Cerebellar cortex (tissue), 1 donor: ENCODE measurements at regions not wholly inside any gene's neighbourhood (a gene's known extent, or its start where the extent isn't known, plus 50 kb on each side); places are given as distances from the start of the nearest gene placed in this dataset.
"Not testable (repeated sequence)": the region's sequence is repeated elsewhere in the genome, so short reads cannot be mapped to it uniquely, and the experiment has no call there.

Experiments
- DNase-seq: peaks from one replicate; pipeline ENCODE4 v3.0.0-alpha.2; 2015; ENCODE audit warnings: low spot score

DNA sequence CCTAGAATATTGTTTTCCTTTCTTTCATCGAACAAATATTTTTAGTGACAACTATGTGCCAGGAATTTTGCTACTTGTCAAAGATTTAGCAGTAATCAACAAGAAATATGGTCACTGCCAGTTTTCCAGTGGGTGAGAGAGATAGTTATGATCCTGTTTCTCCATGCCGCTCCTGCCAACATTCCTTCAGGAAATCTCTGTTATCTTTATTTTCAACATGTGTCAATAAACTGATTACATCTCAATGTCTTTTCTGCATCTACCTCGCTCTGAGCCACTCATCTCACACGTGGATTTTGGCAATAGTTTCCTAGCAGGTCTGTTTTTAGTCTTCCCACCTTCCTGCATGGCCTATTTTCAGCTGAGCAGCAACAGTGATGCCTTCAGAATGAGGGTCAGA, 650.0 kb upstream of the STXBP6 start:
- DNase-seq = no peak

DNA sequence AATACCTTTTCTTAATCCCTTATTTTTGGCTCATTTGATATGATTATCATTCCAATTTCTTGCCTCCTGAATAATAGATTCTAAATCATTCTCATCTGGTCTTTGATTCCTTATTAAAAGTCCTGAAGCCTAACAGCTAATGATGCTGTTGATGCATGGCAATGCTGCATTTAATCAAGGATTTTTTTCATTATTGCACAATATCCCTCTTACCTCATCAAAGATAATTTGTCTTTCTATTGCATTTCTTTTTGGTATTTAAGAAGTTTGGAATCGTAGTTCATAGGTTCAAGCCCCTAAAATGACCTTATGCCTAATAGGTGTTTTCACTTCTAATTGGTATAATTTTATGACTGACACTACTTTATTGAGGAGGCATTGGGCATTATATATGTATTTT, 648.2 kb upstream of the STXBP6 start:
- no peak for DNase-seq

DNA sequence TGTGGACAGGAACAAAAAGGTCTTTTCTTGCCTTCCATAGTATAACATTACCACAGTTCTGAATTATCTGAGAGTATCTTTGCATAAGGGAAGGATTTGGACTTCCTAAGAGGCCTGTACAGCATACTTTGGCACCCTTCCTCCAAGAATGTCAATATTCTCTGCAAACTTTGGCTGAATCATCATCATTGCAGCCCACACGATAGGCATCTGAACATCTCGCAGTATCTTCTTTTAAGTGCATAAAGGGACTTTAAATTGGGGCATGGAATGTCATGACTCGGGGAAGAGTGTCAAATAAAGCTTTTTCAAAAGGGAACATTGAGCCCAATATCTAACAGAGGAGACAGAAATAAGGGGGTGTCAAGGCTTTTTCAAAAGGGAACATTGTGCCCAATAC, 646.2 kb upstream of the STXBP6 start:
- no peak for DNase-seq

DNA sequence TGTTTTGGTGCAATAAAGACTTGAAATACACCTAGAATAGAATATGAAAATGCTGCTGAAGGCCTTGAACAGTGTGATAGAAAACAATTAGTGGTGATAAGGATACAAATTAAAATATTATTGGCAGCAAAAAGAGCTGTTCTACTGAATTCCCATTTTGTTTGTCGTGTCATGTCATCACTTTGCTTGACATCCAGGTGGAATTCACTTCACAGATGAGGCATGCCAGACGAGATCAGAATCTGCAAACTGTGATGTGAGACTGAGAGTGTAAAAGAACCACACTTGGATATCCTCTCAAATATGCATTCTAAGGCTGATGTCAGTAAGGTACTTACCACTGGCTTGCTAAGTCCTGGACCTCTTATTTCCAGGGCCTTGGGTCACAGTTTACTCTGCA, 635.1 kb upstream of the STXBP6 start:
- no peak for DNase-seq

DNA sequence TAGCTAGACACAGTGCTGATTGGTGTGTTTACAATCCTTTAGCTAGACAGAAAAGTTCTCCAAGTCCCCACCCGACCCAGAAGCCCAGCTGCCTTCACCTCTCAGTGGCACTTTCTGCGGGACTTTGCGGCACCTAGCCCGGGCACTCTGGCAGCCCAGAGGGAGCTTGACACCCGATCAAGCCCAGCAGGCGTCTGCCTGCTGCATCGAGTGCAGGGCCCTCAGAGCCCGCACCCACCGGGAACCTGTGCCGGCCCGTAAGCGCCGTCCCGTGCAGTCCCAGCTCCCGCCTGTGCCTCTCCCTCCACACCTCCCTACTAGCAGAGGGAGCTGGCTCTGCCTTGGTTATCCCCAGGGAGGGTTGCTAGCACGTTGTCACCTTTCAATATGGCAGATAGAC, 631.0 kb upstream of the STXBP6 start:
- DNase-seq = no peak

DNA sequence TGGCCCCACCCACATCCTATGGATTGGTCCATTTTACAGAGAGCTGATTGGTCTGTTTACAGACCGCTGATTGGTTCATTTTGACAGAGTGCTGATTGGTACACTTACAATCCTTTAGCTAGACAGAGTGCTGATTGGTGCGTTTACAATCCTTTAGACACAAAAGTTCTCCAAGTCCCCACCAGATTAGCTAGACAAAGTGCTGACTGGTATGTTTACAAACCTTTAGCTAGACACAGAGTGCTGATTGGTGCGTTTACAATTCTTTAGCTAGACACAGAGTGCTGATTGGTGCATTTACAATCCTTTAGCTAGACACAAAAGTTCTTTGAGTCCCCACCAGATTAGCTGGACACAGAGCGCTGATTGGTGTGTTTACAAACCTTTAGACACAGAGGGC, 630.6 kb upstream of the STXBP6 start:
- DNase-seq = not testable (repeated sequence)

DNA sequence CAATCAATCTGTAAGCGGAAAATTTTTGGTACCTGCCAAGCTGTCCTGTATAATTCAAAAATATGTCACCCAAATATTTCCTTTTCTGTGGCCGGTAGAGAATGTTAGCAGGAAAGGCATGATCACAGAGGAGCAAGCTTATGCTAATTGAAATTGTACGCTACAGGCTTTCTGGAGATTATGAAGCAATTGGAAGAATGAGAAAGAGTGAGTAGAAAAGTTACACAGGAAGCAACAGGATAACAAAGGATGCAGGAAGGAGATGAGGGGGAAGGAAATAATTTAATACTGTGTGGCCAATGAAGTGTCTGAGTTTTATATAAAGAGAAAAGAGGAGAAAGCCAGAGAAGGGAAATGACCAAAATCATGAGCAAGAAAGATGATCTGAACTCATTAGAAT, 627.2 kb upstream of the STXBP6 start:
- no peak for DNase-seq

DNA sequence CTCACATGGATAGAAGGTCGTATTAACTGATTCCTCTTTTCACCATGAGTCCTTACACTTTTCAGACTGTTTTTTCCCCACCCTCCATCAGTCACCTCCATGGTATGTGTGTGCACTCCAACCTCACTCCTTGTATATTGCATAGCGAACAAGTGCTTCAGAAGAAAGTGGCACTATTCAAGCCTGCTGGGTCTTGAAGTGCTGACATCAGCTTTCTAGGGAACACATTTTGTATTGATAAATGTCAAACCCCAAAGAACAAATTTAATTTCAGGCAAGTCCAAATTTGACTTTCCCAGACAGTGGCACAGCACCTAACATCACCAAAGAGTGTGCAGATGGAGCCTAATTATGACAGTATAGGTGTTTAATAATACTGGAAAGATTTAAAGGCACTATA, 617.4 kb upstream of the STXBP6 start:
- DNase-seq = no peak

DNA sequence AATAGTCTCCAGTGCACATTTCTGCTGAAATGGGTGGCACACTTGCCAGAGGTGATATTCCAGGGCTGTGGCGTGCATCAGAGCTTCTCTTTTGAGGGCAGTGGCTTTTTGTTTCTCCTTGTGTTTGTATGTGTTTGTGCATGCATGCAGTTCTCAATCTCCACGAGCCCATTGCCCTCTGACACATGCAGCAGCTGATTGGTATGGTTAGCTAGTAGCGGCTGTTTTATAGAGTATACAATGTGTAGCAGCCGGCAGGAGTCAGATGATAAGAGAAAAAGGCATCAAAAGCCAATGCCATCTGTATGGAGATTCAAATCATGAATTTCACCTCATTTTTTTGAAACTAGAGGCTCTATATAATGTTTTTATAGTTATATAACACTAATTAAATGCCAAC, 616.9 kb upstream of the STXBP6 start:
- DNase-seq = no peak

DNA sequence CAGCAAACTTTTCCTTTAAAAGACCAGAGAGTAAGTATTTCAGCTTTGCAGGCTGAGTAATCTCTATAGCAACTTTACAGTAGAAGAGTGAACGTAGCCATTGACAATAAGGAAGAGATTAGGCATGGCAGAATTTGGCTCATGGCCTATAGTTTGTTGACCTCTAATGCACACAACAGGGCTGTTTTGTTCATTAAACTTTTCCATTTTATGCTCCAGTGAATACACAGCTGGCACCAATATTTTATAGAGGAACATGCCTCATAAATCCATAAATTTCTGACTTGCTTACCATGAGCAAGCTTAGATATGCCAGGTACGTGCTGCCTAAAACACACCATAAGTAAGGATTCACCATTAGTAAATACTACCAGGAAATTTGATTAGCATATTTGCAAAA, 609.0 kb upstream of the STXBP6 start:
- no peak for DNase-seq

DNA sequence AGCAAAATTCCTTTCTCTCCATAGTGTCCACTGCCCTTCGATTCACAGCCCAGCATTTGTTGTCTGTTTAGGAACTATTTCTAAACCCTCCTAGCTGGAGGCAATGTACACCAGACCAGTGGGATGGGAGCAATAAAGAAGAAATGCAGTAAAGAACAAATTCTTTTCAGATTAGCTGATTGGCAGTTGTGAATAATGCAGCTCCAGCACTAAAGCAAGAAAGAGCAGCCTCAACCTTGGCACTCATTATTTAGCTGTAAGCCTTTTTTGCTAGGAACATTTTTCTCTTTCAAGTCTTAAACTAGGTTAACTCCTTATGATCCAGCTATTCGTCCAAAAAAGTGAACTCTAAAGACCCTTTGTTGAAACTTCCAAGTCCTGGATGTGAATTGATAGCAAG, 580.5 kb upstream of the STXBP6 start:
- no peak for DNase-seq

DNA sequence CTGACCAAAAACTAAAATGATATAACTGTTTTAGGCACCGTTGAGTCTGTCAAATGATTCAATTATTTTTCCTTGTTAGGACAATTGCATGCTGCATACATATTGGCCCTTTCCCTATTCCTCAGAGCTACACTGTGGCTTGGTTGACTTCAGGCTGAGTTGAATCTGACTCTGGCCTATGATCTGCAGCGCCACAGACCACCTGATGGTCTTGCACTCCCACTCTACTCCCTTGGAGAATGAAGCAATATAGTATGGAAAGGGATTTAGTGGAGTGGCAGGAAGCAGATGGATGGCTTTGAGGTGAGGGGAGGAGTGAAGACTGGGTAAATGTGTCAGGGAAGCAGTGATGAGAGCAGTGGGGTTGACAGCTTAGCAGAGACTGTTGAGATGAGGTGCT, 579.0 kb upstream of the STXBP6 start:
- no peak for DNase-seq

DNA sequence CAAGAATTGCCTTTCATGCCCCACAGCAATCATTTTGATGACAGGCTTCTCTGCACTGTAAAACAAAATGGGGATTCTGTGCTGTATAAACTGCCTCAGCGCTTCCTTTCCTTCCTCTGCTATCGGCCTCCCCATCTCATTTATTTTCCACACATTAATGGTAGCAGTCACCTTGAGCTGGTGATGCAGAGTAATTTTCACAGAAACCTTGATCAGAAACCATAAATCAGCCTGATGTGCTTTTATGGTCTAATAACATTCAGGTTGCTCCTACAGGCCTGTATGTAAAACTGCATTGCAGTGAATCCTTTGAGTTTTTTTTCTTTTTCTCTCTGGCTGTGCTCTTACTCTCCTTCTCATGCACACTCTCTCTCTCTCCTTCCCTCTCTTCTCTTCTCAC, 578.4 kb upstream of the STXBP6 start:
- no peak for DNase-seq

DNA sequence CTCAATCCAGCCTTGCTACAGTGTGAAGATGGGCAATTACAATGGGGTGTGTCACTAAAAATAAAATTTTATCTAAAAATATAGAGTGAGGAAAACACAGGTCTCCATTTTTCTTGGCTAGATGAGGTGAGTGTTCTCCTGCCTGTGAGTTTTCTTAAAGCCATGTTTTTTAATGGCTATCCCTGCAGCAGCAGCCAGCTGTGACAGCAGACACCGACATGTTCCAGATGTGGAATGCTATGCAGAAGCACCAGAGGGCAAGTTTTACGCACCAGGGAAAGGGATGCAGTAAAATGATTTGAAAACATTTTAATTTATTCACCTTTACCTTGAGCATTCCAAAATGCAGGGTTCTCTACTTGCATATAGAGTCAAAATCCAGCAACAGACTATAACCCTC, 577.0 kb upstream of the STXBP6 start:
- DNase-seq = no peak

DNA sequence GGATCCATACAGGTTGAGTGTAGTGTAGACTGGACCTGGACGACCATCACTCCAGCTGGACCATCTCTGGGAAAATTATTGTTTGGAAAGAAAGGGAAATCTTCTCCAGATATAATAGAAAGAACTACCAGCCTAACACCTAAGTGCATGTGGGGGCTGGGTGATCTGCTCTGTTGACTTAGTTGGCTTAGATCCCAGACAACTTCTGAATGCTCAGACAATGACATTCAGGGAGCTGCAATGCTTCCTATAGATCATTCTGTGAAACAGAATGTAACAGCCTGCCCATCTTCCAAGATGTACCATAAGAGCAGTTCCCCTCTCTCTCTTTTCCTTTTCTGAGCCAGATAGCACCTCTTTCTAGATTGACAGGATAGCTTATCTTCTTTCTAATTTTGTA, 572.8 kb upstream of the STXBP6 start:
- no peak for DNase-seq

DNA sequence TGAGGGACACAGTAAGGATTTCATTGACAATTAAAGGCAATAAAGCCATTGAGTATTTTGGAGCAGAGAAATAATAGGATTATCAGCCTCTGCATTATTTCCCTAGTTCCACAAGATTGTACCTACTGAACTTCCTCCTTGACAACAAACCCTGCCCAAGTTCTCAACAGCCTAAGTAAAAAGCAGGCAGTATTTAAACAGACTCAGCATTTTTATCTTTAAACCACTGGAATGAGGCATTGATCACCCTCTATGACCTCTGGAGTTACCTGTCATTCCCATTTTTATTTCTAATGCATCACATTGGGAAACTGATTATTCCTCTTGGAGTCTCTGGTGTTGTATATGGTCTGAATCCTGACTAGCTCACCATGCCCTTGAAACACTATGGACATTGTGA, 570.6 kb upstream of the STXBP6 start:
- no peak for DNase-seq

DNA sequence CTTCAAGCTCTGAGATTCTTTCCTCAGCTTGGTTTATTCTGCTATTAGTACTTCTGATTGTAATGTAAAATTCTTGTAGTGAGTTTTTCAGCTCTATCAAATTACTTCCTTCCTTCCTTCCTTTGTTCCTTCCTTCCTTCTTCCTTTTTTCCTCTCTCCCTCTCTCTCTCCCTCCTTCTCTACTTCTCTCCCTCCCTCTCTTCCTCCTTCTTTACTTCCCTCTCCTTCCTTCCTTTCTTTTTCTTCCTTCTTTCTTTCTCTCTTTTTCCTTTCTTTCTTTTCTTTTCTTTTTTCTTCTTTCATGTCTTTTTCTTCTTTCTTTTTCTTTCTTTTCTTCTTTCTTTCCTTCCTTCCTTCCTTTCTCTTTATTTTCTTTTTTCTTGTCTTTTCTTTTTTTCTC, 565.2 kb upstream of the STXBP6 start:
- DNase-seq = no peak

DNA sequence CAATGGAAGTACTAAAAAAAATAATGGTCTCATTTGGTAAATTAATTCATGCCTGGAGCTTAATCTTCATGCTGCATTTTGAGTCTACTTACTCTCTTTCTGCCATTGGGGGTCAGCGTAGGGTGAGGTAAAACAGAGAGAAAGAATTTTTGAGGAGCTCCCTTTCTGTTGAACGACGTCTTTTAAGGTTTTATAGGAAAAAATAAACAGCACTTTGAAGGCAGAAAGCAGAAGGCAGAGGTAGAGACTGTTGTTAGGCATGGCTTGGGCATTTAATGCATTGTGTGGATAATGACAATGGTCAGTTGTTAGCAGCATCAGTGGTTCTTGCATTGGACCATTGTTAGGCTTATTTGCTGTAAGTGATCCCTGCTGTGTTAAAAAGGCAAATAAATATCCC, 557.2 kb upstream of the STXBP6 start:
- no peak for DNase-seq

DNA sequence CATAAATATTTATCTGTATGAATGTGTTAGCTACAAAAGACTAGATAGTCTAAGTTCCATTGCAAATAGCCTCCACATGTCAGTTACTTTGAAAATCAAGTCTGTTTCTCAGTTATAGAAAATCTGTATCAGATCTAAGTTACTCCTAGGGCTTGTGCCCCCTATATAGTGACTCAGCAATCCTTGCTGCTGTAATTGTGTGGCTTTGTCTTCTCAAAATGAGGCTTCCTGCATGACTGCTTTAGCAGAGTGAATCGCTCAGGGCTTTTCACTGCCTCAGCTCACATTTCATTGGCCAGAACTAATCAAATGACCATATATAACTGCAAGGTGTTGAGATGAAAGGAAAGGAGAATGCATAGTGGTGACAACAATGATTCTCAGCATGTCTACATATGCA, 552.2 kb upstream of the STXBP6 start:
- DNase-seq = no peak

DNA sequence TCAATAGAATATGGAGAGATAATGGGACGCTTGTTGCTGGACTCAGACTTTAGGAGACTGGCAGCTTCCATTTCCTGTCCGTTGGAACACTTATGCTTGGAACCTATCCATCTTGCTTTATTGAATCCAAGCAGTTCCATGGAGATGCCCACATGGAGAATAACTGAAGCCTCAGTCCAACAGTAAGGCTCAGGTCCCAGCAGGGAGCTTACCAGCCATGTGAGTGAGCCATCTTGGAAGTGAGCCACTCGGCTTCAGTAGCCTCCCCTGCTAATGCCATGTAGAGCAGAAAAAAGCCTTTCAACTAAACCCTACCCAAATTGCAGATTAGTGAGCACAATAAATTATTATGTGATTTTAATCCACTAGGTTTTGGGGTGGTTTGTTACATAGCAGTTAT, 538.8 kb upstream of the STXBP6 start:
- DNase-seq = no peak

DNA sequence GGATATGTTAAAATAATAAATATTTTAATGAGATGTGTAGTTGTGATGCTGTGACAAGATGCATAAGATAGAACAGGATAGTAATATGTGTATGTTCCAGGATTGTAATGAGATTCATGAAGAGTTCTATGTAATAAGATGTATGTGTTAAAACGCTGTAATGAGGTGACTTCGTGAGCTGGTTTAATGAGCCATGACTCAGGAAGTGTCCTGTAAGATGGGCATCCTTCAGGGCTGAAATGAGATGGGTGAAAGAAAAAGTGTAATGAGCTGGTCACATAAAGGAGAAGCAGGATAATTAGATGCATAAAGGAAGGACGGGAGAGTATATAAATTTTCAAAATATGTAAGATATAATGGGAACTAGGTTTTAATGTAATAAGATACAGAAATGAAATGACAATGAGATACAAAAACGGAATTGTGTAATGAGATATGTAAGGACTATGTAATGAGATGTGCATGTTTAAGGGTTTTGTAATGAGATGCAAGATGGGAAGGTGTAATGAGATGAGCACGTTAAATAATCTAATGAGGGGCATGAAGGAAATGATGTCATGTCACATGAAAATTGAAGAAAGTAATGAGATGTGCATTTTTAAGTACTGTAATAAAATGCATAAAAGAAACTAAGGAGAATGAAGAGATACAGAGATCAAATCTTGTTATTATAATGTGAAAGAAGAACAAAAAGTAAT, 524.8 kb upstream of the STXBP6 start:
- no peak for DNase-seq

DNA sequence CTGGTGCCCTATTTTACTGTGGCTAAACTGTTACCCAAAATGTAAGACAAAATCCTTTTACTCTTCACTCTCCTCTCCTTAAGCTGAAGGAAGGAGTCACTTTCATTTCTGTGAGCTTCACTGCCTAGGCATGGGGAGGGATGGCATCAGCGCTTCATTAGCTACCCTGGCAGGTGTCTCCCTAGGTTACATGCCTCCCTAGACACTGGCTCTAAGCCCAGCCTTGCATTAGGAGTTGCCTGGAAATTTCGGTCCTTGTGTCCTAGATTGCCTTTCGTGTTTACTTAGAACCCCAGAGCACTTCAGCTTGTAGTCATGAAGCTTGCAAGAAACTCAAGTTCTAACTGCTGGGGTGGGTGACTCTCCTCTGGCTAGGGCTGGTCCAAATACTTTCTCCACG, 520.5 kb upstream of the STXBP6 start:
- DNase-seq = no peak

DNA sequence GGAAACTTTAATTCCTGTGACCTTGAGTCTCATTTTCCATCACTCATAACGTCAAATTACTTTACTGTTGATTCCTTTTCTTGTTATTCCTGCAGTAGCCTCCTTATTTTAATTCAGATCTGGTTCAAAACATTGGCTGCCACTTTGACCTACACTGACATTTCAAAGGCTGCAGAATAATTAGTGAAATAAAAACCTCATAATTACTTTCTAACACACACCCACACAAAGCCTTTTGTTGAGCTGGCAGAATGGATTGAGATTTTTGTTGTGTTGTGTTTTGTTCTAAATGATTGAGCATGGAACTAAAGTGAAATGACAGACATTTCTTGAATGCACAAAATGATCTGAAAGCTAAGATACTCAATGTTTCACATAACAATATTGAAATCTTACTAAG, 507.5 kb upstream of the STXBP6 start:
- DNase-seq = no peak

DNA sequence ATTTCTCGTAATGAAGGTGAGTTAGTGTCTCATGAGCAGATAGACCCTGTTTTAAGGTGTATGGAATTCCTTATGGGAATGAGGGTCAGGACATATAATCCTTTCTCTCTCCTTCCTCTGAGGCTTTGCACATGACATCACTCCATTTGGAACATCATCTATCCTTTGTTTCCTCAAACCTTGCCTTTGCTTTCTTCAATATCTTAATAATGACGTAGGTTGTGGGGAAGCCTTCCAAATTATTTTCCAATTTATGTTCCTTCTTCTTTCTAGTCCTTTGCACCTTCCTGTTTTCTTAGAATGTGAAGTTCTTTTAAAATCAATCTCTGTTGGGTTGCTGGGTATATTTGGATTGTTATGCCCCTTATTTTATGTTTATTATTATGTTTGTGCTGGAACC, 502.9 kb upstream of the STXBP6 start:
- DNase-seq = no peak

DNA sequence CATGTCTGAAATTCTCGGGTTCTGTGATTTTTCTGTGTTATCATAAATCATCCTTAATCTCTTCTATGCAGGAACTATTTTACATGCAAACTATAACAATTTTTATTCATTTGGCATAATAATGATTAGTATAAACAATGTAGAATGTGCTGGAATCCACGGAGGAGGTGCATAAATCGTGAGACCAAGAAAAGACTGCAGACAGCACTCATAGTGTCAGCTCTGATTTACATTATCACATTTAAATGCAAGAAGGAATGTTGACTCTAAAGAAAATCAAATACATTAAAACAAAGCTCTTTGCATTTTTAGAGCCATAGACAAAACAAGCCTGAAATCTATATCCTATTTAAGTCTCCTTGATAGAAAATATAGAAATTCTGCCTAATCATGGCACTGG, 501.7 kb upstream of the STXBP6 start:
- DNase-seq = no peak
